DND-41 (cell line): ENCODE measurements at regions not wholly inside any gene's neighbourhood (a gene's known extent, or its start where the extent isn't known, plus 50 kb on each side); places are given as distances from the start of the nearest gene placed in this dataset.

Experiments
- CTCF ChIP-seq: IDR thresholded peaks from 2 replicates; pipeline ENCODE4 v1.5.1; 2012; ENCODE audit warnings: borderline replicate concordance, low read length, moderate library complexity, mild to moderate bottlenecking; ENCODE audit not compliant: poor library complexity, severe bottlenecking; ENCODE audit errors: extremely low read depth
- EZH2 ChIP-seq: IDR thresholded peaks from 3 replicates; pipeline ENCODE4 v1.6.1; 2012; ENCODE audit warnings: borderline replicate concordance, low read depth, mild to moderate bottlenecking, moderate library complexity, low read length, inconsistent platforms; ENCODE audit not compliant: severe bottlenecking

DNA sequence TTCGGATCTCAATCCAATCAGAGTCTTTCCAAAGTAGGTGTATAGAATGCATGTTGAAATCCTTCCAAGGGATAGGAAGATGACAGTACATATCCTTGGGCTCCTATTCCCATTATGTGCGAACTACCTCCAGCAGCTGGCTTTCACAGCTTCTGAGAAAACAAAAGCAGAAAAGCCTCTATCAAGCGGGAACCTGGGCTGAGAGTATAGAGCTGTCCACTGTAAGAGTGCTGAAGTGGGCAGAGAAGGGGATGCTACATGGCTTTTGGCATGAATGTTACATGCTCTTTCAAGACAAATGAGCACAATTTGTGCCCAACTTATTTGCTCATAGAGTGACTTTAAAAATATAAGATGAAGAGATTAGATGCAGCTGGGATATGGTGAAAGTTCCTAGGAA lies 993.5 kb downstream of the CDH8 start:
- TF ChIP-seq CTCF (no peak), EZH2 (no peak)
